GM12865 (cell line): ENCODE measurements at regions not wholly inside any gene's neighbourhood (a gene's known extent, or its start where the extent isn't known, plus 50 kb on each side); places are given as distances from the start of the nearest gene placed in this dataset.

Source experiments
- DNase-seq: peaks from one replicate; pipeline ENCODE4 v3.0.0; 2010; ENCODE audit warnings: low read depth
- H3K4me3 ChIP-seq: 2 replicates; pipeline ENCODE4 v1.5.1; 2011; ENCODE audit warnings: mild to moderate bottlenecking, low read depth, low read length, control low read depth
- CTCF ChIP-seq: IDR thresholded peaks from 2 replicates; pipeline ENCODE4 v1.5.1; 2011; ENCODE audit warnings: low read length, control low read depth, low read depth, inconsistent platforms; ENCODE audit not compliant: insufficient read depth; ENCODE audit errors: missing control alignments

DNA sequence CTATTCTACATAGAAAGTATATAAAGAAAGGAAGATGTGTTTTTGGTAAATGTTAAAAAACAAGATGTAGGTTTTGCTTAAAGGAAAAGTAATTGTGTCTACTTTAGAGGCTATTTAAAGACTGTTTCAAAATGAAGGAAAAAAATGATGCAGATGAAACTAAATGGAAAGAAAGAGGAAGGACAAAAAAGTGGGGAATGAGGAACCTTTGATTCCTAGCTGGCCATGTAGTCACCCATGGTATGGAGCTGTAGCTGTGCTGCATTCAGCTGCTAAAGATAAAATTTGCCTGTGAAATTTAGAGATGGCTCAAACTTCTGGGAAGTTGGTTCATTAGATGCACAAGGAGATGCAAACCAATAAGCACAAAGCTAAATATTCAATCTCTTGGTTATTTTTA lies 86.8 kb upstream of the SERBP1 start:
- no peak for DNase-seq
- no peak for TF ChIP-seq CTCF
- H3K4me3 ChIP-seq, result no peak overlapping the region

GRCh38 chr1:67522001-67522441 lies 91.8 kb upstream of the SERBP1 start:
- TF ChIP-seq CTCF, result no peak
- DNase-seq, result no peak
- H3K4me3 ChIP-seq, result no peak overlapping the region

DNA sequence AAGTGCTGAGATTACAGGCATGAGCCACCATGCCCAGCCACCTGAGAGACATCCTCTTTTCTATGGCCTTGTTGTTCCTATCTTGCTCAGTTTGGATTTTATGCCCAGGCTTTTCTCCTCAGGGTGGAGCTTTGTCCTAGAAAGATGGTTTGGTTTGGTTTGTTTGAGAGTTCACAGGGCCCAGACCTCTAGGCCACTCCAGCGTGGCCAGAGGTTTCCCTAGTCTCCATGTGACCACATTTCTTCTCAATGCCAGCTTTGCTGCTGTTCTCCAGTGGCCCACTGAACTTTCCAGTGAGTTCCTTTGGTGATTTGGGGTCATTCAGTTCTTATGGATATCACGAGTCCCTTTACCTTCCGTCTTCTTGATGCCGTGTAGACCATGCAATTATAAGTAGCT lies 92.6 kb upstream of the SERBP1 start:
- TF ChIP-seq CTCF, result no peak
- H3K4me3 ChIP-seq, result no peak overlapping the region
- DNase-seq, result no peak

GRCh38 chr1:67524143-67525052 lies 94.2 kb upstream of the SERBP1 start:
- H3K4me3 ChIP-seq, result no peak overlapping the region
- DNase-seq, result no peak
- no peak for TF ChIP-seq CTCF

- no peak overlapping the region for H3K4me3 ChIP-seq
- DNase-seq, result no peak
- no peak for TF ChIP-seq CTCF
Measured at GRCh38 chr1:67525053-67525760, 95.0 kb upstream of the SERBP1 start.

DNA sequence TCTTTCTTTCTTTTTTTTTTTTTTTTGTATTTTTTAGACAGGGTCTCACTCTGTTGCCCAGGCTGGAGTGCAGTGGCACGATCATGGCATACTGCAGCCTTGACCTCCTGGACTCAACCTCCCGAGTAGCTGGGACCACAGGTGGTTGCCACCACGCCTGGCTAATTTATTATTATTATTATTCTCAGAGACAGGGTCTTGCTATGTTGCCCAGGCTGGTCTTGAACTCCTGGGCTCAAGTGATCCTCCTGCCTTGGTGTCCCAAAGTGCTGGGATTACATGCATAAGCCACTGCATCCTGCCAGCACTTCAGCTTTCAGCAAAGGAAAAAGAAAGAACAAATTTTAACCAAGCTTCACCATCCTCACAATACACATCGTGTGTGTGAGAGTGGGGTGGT lies 97.9 kb upstream of the SERBP1 start:
- DNase-seq, result no peak
- no peak for TF ChIP-seq CTCF
- no peak overlapping the region for H3K4me3 ChIP-seq
